IMR-90 (cell line): ENCODE measurements at regions not wholly inside any gene's neighbourhood (a gene's known extent, or its start where the extent isn't known, plus 50 kb on each side); places are given as distances from the start of the nearest gene placed in this dataset.

ENCODE experiments used
- BHLHE40 ChIP-seq: fragments of 150-350 bp; IDR thresholded peaks from 2 replicates; pipeline ENCODE4 v1.6.1; 2016; ENCODE audit warnings: mild to moderate bottlenecking, low read depth, low read length
- CEBPB ChIP-seq: IDR thresholded peaks from 2 replicates; pipeline ENCODE4 v1.6.1; 2012; ENCODE audit warnings: low read depth, low read length, improper control_type of control experiment
- CHD1 ChIP-seq: IDR thresholded peaks from 2 replicates; pipeline ENCODE4 v1.6.1; 2012; ENCODE audit warnings: low read depth, low read length, improper control_type of control experiment
- CTCF ChIP-seq: conservative IDR thresholded peaks from 2 replicates; pipeline ENCODE4 v1.5.1; 2012; ENCODE audit warnings: mild to moderate bottlenecking, low read depth, low read length, improper control_type of control experiment
- ELK1 ChIP-seq: fragments of 150-350 bp; IDR thresholded peaks from 2 replicates; pipeline ENCODE4 v1.6.1; 2016; ENCODE audit warnings: low read depth, mild to moderate bottlenecking, low read length, moderate library complexity, borderline replicate concordance
- MAZ ChIP-seq: IDR thresholded peaks from 2 replicates; pipeline ENCODE4 v1.6.1; 2012; ENCODE audit warnings: low read depth, mild to moderate bottlenecking, low read length, improper control_type of control experiment, moderate library complexity, borderline replicate concordance
- MXI1 ChIP-seq: IDR thresholded peaks from 2 replicates; pipeline ENCODE4 v1.6.1; 2012; ENCODE audit warnings: low read depth, mild to moderate bottlenecking, low read length, moderate library complexity, borderline replicate concordance
- NFE2L2 ChIP-seq: fragments of 150-350 bp; IDR thresholded peaks from 2 replicates; pipeline ENCODE4 v1.6.1; 2016; ENCODE audit warnings: low read depth, mild to moderate bottlenecking, low read length
- POLR2A ChIP-seq: IDR thresholded peaks from 2 replicates; pipeline ENCODE4 v1.6.1; 2012; ENCODE audit warnings: mild to moderate bottlenecking, low read depth, low read length
- RAD21 ChIP-seq: IDR thresholded peaks from 2 replicates; pipeline ENCODE4 v1.6.1; 2012; ENCODE audit warnings: low read length, improper control_type of control experiment
- SMC3 ChIP-seq: fragments of 150-350 bp; IDR thresholded peaks from 2 replicates; pipeline ENCODE4 v1.6.1; 2016; ENCODE audit warnings: low read depth, mild to moderate bottlenecking, antibody characterized with exemption, low read length, moderate library complexity

GRCh38 chr3:144189044-144189443 lies 217.4 kb downstream of the DIPK2A start:
- TF ChIP-seq RAD21 (no peak), CTCF (no peak), CEBPB (no peak), BHLHE40 (no peak), POLR2A (no peak), ELK1 (no peak), SMC3 (no peak), MAZ (no peak), MXI1 (no peak), CHD1 (no peak), NFE2L2 (no peak)
